MM.1S (cell line): ENCODE measurements at regions not wholly inside any gene's neighbourhood (a gene's known extent, or its start where the extent isn't known, plus 50 kb on each side); places are given as distances from the start of the nearest gene placed in this dataset.

Source experiments
- EZH2 ChIP-seq: fragments of 300-600 bp; sonication (generic); optimal IDR thresholded peaks from 2 replicates; pipeline ENCODE3; 2017; ENCODE audit warnings: low read depth, mild to moderate bottlenecking, antibody characterized with exemption, low read length, mixed read lengths
- EZH2phosphoT487 ChIP-seq: fragments of 300-600 bp; sonication (generic); IDR thresholded peaks from 2 replicates; pipeline ENCODE4 v1.6.1; 2018; ENCODE audit warnings: antibody characterized with exemption, low read length
- TF ChIP-seq, protein P1 (sequence below): fragments of 300-600 bp; sonication (generic); IDR thresholded peaks from 2 replicates; pipeline ENCODE4 v1.5.1; 2016; ENCODE audit warnings: antibody characterized with exemption, low read length, mixed read lengths

DNA sequence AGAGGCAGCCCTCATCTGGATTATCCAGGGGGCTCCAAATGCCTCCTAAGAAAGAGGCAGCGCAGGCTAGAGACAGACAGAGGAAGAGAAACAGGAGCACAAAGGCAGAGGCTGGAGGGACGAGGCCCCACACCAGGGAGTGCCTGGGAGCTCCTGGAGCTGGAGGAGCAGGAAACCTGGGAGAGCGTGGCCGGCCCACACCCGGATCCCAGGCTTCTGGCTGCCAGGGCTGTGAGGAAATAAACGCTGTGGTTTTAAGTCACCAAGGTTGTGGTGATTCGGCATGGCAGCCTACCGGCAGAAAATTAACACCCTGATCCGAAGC, 165.5 kb downstream of the OLFM1 start:
- TF ChIP-seq, protein P1, sequence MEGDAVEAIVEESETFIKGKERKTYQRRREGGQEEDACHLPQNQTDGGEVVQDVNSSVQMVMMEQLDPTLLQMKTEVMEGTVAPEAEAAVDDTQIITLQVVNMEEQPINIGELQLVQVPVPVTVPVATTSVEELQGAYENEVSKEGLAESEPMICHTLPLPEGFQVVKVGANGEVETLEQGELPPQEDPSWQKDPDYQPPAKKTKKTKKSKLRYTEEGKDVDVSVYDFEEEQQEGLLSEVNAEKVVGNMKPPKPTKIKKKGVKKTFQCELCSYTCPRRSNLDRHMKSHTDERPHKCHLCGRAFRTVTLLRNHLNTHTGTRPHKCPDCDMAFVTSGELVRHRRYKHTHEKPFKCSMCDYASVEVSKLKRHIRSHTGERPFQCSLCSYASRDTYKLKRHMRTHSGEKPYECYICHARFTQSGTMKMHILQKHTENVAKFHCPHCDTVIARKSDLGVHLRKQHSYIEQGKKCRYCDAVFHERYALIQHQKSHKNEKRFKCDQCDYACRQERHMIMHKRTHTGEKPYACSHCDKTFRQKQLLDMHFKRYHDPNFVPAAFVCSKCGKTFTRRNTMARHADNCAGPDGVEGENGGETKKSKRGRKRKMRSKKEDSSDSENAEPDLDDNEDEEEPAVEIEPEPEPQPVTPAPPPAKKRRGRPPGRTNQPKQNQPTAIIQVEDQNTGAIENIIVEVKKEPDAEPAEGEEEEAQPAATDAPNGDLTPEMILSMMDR = no peak
- TF ChIP-seq EZH2 (no peak), EZH2phosphoT487 (no peak)
